SK-N-SH (cell line): ENCODE measurements at regions not wholly inside any gene's neighbourhood (a gene's known extent, or its start where the extent isn't known, plus 50 kb on each side); places are given as distances from the start of the nearest gene placed in this dataset.
"Not testable (repeated sequence)": the region's sequence is repeated elsewhere in the genome, so short reads cannot be mapped to it uniquely, and the experiment has no call there.

Experiments used
- FOXJ3 ChIP-seq: sonication (generic); formaldehyde crosslinking; IDR thresholded peaks from 2 replicates; pipeline ENCODE4 v1.5.1; 2020; ENCODE audit warnings: mild to moderate bottlenecking, missing genetic modification reagents
- GABPA ChIP-seq: IDR thresholded peaks from 2 replicates; pipeline ENCODE4 v1.4.0; 2012; ENCODE audit warnings: low read depth, mild to moderate bottlenecking
- POLR2AphosphoS5 ChIP-seq: IDR thresholded peaks from 2 replicates; pipeline ENCODE4 v1.6.1; 2012; ENCODE audit warnings: low read depth, low read length
- RCOR1 ChIP-seq: fragments of 150-350 bp; IDR thresholded peaks from 2 replicates; pipeline ENCODE4 v1.6.1; 2017; ENCODE audit warnings: antibody characterized with exemption, low read length
- TF ChIP-seq, protein P1 (sequence below): fragments of 200-600 bp; sonication (generic); IDR thresholded peaks from 2 replicates; pipeline ENCODE4 v1.6.1; 2017; ENCODE audit warnings: antibody characterized with exemption, mild to moderate bottlenecking, moderate library complexity

DNA sequence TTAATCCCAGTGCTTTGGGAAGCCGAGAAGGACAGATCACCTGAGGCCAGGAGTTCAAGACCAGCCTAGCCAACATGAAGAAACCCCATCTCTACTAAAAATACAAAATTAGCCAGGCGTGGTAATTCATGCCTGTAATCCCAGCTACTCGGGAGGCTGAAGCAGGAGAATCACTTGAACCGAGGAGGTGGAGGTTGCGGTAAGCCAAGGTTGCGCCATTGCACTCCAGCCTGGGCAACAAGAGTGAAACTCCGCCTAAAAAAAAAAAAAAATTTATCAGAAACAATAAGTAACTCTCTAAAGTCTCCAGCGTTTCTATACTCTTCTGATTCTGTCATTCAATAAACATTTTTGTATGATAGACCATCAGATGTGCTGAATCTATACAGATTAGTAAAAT is 55.7 kb upstream of the FNDC3B start:
- not testable (repeated sequence) for TF ChIP-seq RCOR1, FOXJ3, GABPA, POLR2AphosphoS5
- TF ChIP-seq, protein P1, sequence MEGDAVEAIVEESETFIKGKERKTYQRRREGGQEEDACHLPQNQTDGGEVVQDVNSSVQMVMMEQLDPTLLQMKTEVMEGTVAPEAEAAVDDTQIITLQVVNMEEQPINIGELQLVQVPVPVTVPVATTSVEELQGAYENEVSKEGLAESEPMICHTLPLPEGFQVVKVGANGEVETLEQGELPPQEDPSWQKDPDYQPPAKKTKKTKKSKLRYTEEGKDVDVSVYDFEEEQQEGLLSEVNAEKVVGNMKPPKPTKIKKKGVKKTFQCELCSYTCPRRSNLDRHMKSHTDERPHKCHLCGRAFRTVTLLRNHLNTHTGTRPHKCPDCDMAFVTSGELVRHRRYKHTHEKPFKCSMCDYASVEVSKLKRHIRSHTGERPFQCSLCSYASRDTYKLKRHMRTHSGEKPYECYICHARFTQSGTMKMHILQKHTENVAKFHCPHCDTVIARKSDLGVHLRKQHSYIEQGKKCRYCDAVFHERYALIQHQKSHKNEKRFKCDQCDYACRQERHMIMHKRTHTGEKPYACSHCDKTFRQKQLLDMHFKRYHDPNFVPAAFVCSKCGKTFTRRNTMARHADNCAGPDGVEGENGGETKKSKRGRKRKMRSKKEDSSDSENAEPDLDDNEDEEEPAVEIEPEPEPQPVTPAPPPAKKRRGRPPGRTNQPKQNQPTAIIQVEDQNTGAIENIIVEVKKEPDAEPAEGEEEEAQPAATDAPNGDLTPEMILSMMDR, result not testable (repeated sequence)
